H9 (cell line): ENCODE measurements at regions not wholly inside any gene's neighbourhood (a gene's known extent, or its start where the extent isn't known, plus 50 kb on each side); places are given as distances from the start of the nearest gene placed in this dataset.

Experiments used
- DNase-seq: peaks from one replicate; pipeline ENCODE4 v3.0.0-alpha.2; 2017
- H2AFZ ChIP-seq: one replicate; pipeline ENCODE4 v1.6.1; 2013; ENCODE audit warnings: mild to moderate bottlenecking, low read length, control low read depth, moderate library complexity
- H2AK5ac ChIP-seq: 2 replicates; pipeline ENCODE4 v1.6.1; 2013; ENCODE audit warnings: low read length, control low read depth, mixed read lengths; ENCODE audit not compliant: insufficient read length
- H2BK120ac ChIP-seq: one replicate; pipeline ENCODE4 v1.6.1; 2013; ENCODE audit warnings: low read depth, mild to moderate bottlenecking, low read length, control low read depth, inconsistent platforms; ENCODE audit not compliant: poor library complexity, severe bottlenecking
- H2BK12ac ChIP-seq: 2 replicates; pipeline ENCODE4 v1.6.1; 2013; ENCODE audit warnings: low read length, control low read depth, mixed read lengths, low read depth; ENCODE audit not compliant: insufficient read length
- H2BK15ac ChIP-seq: 2 replicates; pipeline ENCODE4 v1.6.1; 2013; ENCODE audit warnings: low read depth, low read length, control low read depth
- H2BK20ac ChIP-seq: one replicate; pipeline ENCODE4 v1.6.1; 2013; ENCODE audit warnings: low read depth, mild to moderate bottlenecking, low read length, control low read depth, inconsistent platforms; ENCODE audit not compliant: poor library complexity, severe bottlenecking
- H2BK5ac ChIP-seq: 2 replicates; pipeline ENCODE4 v1.6.1; 2013; ENCODE audit warnings: low read length, control low read depth, mixed read lengths; ENCODE audit not compliant: insufficient read length
- H3K14ac ChIP-seq: 2 replicates; pipeline ENCODE4 v1.6.1; 2013; ENCODE audit warnings: low read length, control low read depth; ENCODE audit not compliant: insufficient read depth
- H3K18ac ChIP-seq: 2 replicates; pipeline ENCODE4 v1.6.1; 2013; ENCODE audit warnings: low read depth, mild to moderate bottlenecking, mixed read lengths, low read length, control low read depth; ENCODE audit not compliant: insufficient read length
- H3K23ac ChIP-seq: 2 replicates; pipeline ENCODE4 v1.6.1; 2013; ENCODE audit warnings: low read length, control low read depth, mixed read lengths, low read depth; ENCODE audit not compliant: insufficient read length
- H3K23me2 ChIP-seq: 2 replicates; pipeline ENCODE4 v1.6.1; 2013; ENCODE audit warnings: low read depth, mild to moderate bottlenecking, mixed read lengths, low read length, control low read depth; ENCODE audit not compliant: insufficient read length, poor library complexity, severe bottlenecking
- H3K27ac ChIP-seq: 2 replicates; pipeline ENCODE4 v1.5.1; 2013; ENCODE audit warnings: low read length, control low read depth, mixed read lengths, low read depth; ENCODE audit not compliant: insufficient read length
- H3K27me3 ChIP-seq: 2 replicates; pipeline ENCODE4 v1.6.1; 2013; ENCODE audit warnings: low read length, control low read depth, inconsistent platforms; ENCODE audit not compliant: insufficient read depth
- H3K4ac ChIP-seq: 2 replicates; pipeline ENCODE4 v1.6.1; 2013; ENCODE audit warnings: low read depth, mild to moderate bottlenecking, control low read depth, inconsistent platforms, low read length, moderate library complexity
- H3K4me1 ChIP-seq: 2 replicates; pipeline ENCODE4 v1.6.1; 2013; ENCODE audit warnings: low read length, control low read depth, inconsistent platforms; ENCODE audit not compliant: insufficient read depth
- H3K4me2 ChIP-seq: 2 replicates; pipeline ENCODE4 v1.6.1; 2013; ENCODE audit warnings: low read length, control low read depth, mixed read lengths; ENCODE audit not compliant: insufficient read length, insufficient read depth
- H3K56ac ChIP-seq: 2 replicates; pipeline ENCODE4 v1.6.1; 2013; ENCODE audit warnings: low read depth, mild to moderate bottlenecking, mixed read lengths, low read length, control low read depth; ENCODE audit not compliant: insufficient read length
- H3K79me1 ChIP-seq: 2 replicates; pipeline ENCODE4 v1.6.1; 2013; ENCODE audit warnings: low read depth, mild to moderate bottlenecking, moderate library complexity, low read length, control low read depth, inconsistent platforms; ENCODE audit not compliant: insufficient read depth, poor library complexity, severe bottlenecking
- H3K79me2 ChIP-seq: 2 replicates; pipeline ENCODE4 v1.6.1; 2013; ENCODE audit warnings: low read length, control low read depth, inconsistent platforms; ENCODE audit not compliant: insufficient read depth
- H3K9ac ChIP-seq: 2 replicates; pipeline ENCODE4 v1.6.1; 2013; ENCODE audit warnings: low read length, control low read depth, mixed read lengths; ENCODE audit not compliant: insufficient read length; ENCODE audit errors: extremely low read depth
- H3K9me3 ChIP-seq: one replicate; pipeline ENCODE4 v1.6.1; 2013; ENCODE audit warnings: low read depth, low read length, inconsistent platforms; ENCODE audit not compliant: control insufficient read depth
- H3T11ph ChIP-seq: one replicate; pipeline ENCODE4 v1.6.1; 2013; ENCODE audit warnings: mild to moderate bottlenecking, low read length, control low read depth, inconsistent platforms
- H4K20me1 ChIP-seq: one replicate; pipeline ENCODE4 v1.6.1; 2013; ENCODE audit not compliant: control insufficient read depth, insufficient read length, insufficient read depth
- H4K5ac ChIP-seq: 2 replicates; pipeline ENCODE4 v1.6.1; 2013; ENCODE audit warnings: low read depth, mild to moderate bottlenecking, mixed read lengths, low read length, control low read depth; ENCODE audit not compliant: insufficient read length
- H4K8ac ChIP-seq: replicated peaks from 2 replicates; pipeline ENCODE4 v1.6.1; 2013; ENCODE audit warnings: low read length, control low read depth, mixed read lengths, low read depth; ENCODE audit not compliant: insufficient read length
- H4K91ac ChIP-seq: 2 replicates; pipeline ENCODE4 v1.6.1; 2013; ENCODE audit warnings: low read depth, mild to moderate bottlenecking, moderate library complexity, mixed read lengths, low read length, control low read depth; ENCODE audit not compliant: insufficient read length
- H3K27ac Mint-ChIP-seq, 3 experiments: 2 replicates in 2 of 3; 3 replicates in 1 of 3; pipeline ENCODE4 v1.8.0; 2020 to 2021; ENCODE audit warnings: mixed read lengths in 3 of 3, mild to moderate bottlenecking in 1 of 3, moderate library complexity in 1 of 3
- H3K27me3 Mint-ChIP-seq: 2 replicates; pipeline ENCODE4 v1.8.0; 2021; ENCODE audit warnings: low read depth, mild to moderate bottlenecking, moderate library complexity, mixed read lengths
- H3K36me3 Mint-ChIP-seq, 3 experiments: 2 replicates in 2 of 3; 3 replicates in 1 of 3; pipeline ENCODE4 v1.8.0; 2020 to 2021; ENCODE audit warnings: low read depth in 3 of 3, mixed read lengths in 3 of 3; ENCODE audit not compliant: insufficient read depth in 1 of 3
- H3K4me1 Mint-ChIP-seq, 2 experiments: 2 replicates each; pipeline ENCODE4 v1.8.0; 2020; ENCODE audit warnings: mixed read lengths in 2 of 2
- H3K4me3 Mint-ChIP-seq, 2 experiments: 2 replicates in 1 of 2; 3 replicates in 1 of 2; pipeline ENCODE4 v1.8.0; 2020 to 2021; ENCODE audit warnings: mild to moderate bottlenecking in 2 of 2, mixed read lengths in 2 of 2, moderate library complexity in 1 of 2
- H3K9me3 Mint-ChIP-seq, 2 experiments: 2 replicates in 1 of 2; 3 replicates in 1 of 2; pipeline ENCODE4 v1.8.0; 2020; ENCODE audit warnings: mild to moderate bottlenecking in 2 of 2, mixed read lengths in 2 of 2, moderate library complexity in 1 of 2
- CTCF ChIP-seq: fragments of 200-600 bp; sonication (generic); conservative IDR thresholded peaks from 3 replicates; pipeline ENCODE4 v1.8.0; 2021; ENCODE audit warnings: antibody characterized with exemption, mild to moderate bottlenecking
- WGBS: extraction: QIAGEN DNeasy Blood & Tissue Kit; methylation state at CpG from one replicate; pipeline ENCODE4 v1.1.7; 2013; ENCODE audit warnings: missing lambda C conversion rate, low lambda C conversion rate, mixed read lengths; ENCODE audit not compliant: insufficient read length; ENCODE audit errors: extremely low coverage; 5-methylcytosine and 5-hydroxymethylcytosine counted together

GRCh38 chr12:88416155-88416554 is 164.1 kb downstream of the KITLG start:
- no peak overlapping the region for H3K9ac ChIP-seq
- WGBS, result no CpG with 5 or more reads among the region's 2 CpGs
- no peak overlapping the region for H3K18ac ChIP-seq
- H4K5ac ChIP-seq, result no peak overlapping the region
- no peaks in the 10 kb centered on the region for H4K20me1 ChIP-seq
- H3K9me3 Mint-ChIP-seq, result no peaks in the 10 kb centered on the region
- H3K4me1 ChIP-seq, result no peaks in the 10 kb centered on the region
- no peak overlapping the region for H3K23ac ChIP-seq
- H3K4me2 ChIP-seq, result no peak overlapping the region
- H2BK5ac ChIP-seq, result no peak overlapping the region
- no peaks in the 10 kb centered on the region for H3K36me3 Mint-ChIP-seq
- H3K14ac ChIP-seq, result no peak overlapping the region
- no peak overlapping the region for H4K8ac ChIP-seq
- H3K27ac Mint-ChIP-seq, result no peak overlapping the region
- H3K9me3 ChIP-seq, result no peaks in the 10 kb centered on the region
- no peak overlapping the region for H3T11ph ChIP-seq
- no peaks in the 10 kb centered on the region for H3K23me2 ChIP-seq
- no peak for TF ChIP-seq CTCF
- no peak overlapping the region for H3K4ac ChIP-seq
- H3K4me3 Mint-ChIP-seq, result no peak overlapping the region
- no peak overlapping the region for H4K91ac ChIP-seq
- no peak overlapping the region for H3K56ac ChIP-seq
- peaks cover 2 to 4% of the 10 kb centered on the region in 2 experiments; a peak in 3 of 4 replicates for H3K4me1 Mint-ChIP-seq
- H2BK120ac ChIP-seq, result no peak overlapping the region
- no peak overlapping the region for H2AK5ac ChIP-seq
- H2AFZ ChIP-seq, result no peak overlapping the region
- H3K79me1 ChIP-seq, result no peaks in the 10 kb centered on the region
- H3K27ac ChIP-seq, result no peak overlapping the region
- no peak overlapping the region for H2BK12ac ChIP-seq
- no peaks in the 10 kb centered on the region for H3K79me2 ChIP-seq
- no peak overlapping the region for H2BK20ac ChIP-seq
- DNase-seq, result no peak
- H2BK15ac ChIP-seq, result no peak overlapping the region
- H3K27me3 Mint-ChIP-seq, result no peaks in the 10 kb centered on the region
- no peaks in the 10 kb centered on the region for H3K27me3 ChIP-seq
